LNCAP (cell line): ENCODE measurements at regions not wholly inside any gene's neighbourhood (a gene's known extent, or its start where the extent isn't known, plus 50 kb on each side); places are given as distances from the start of the nearest gene placed in this dataset.

Source experiments
- CTCF ChIP-seq: fragments of 450-650 bp; IDR thresholded peaks from 2 replicates; pipeline ENCODE4 v1.5.1; 2017; ENCODE audit warnings: mild to moderate bottlenecking

GRCh38 chr10:130635528-130635927 lies 499.3 kb downstream of the GLRX3 start:
- TF ChIP-seq CTCF: no peak

GRCh38 chr10:130636313-130636930 lies 500.2 kb downstream of the GLRX3 start:
- TF ChIP-seq CTCF: no peak

- no peak for TF ChIP-seq CTCF
Observed at GRCh38 chr10:130637089-130637676, 501.0 kb downstream of the GLRX3 start.

- no peak for TF ChIP-seq CTCF
Observed at GRCh38 chr10:130638991-130639390, 502.8 kb downstream of the GLRX3 start.

GRCh38 chr10:130642926-130643325 lies 506.7 kb downstream of the GLRX3 start:
- TF ChIP-seq CTCF: no peak

- TF ChIP-seq CTCF: no peak
Observed at GRCh38 chr10:130647341-130647740, 511.1 kb downstream of the GLRX3 start.

- TF ChIP-seq CTCF: no peak
Observed at GRCh38 chr10:130648807-130649206, 512.6 kb downstream of the GLRX3 start.

GRCh38 chr10:130652544-130652943 lies 516.4 kb downstream of the GLRX3 start:
- no peak for TF ChIP-seq CTCF
